HG03159 (cell line): ENCODE measurements at regions not wholly inside any gene's neighbourhood (a gene's known extent, or its start where the extent isn't known, plus 50 kb on each side); places are given as distances from the start of the nearest gene placed in this dataset.

ENCODE experiments used
- ATAC-seq: cut with Tn5 transposase; IDR thresholded peaks from one replicate; pipeline ENCODE4 v1.9.1; 2021; ENCODE audit warnings: mild to moderate bottlenecking, moderate library complexity; ENCODE audit not compliant: unreplicated experiment

DNA sequence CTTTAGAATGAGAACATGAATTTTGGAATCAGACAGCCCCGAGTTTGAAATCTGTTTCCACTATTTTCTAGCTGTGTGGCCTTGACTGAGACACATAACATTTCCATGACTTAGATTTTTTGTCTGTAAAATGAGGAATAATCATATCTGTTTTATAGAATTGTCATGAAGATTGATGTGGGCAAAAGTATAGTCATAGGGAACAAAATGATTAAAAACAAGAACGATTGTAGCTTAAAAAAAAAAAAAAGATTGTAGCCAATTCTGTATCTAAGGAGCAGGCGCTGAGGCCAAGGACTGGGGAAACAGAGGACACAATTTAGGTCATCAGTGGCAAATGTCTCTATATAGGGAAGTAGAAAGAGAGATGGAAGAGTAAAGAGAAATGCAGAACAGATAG, 201.6 kb upstream of the C1QTNF7 start:
- no peak for ATAC-seq

GRCh38 chr4:15231265-15232091, 196.4 kb upstream of the C1QTNF7 start:
- peak; percentile 81 for ATAC-seq

DNA sequence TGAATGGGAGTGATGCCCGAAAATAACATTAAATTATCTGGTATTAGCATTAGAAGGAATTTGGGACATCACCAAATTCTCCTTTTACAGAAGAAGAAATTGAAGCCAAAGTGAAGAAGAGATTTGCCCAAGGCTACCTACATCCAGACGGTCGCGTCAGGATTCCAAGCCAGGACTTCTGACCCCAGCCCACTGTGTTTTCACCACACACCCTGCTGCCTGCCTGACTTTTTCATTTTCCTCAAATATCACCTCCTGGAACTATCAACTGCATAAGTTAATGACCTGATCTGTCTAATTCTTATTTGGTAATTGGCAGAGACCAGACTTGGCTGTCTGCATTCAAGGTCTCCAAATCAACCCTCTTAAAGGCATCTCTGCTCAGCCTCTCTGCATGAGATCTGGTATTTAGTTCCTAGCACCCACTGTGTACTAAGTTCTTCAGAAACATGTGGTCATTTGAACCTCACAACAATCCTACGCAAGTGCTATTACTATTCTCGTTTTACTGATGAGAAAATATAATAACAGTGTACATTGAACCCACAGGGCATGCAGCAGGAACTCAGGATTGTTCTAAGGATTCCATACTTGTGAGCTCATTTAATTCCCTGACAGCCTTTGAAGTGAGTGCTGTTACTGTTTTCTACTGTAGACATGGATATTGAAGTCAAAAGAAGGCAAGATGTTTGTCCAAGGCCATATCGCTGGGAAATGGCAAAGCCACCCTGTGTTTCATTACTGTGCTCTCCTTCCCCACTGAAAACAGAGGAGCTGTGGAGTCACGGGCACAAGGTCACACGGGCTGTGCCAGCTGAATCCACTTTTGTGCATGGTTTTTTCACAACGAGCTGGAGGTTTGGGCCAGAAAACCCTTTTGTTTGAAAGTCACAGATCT, 195.2 kb upstream of the C1QTNF7 start:
- no peak for ATAC-seq

DNA sequence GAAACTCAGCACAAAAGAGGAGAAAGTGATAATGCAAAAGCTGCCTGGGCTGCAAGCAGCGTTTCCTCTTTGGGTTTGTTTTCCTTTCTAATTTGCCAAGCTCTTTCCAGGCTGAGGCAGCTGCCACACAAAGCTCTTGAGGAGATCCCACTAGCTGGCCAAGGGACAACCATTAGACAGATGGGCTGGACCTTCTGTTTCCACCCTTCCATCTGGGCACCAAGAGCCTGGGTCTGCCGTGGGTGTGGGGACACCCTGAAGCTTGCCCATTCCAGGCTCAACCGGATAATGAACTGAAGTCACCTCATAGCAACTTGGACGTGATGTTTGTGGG, 194.6 kb upstream of the C1QTNF7 start:
- peak; percentile 33 for ATAC-seq

DNA sequence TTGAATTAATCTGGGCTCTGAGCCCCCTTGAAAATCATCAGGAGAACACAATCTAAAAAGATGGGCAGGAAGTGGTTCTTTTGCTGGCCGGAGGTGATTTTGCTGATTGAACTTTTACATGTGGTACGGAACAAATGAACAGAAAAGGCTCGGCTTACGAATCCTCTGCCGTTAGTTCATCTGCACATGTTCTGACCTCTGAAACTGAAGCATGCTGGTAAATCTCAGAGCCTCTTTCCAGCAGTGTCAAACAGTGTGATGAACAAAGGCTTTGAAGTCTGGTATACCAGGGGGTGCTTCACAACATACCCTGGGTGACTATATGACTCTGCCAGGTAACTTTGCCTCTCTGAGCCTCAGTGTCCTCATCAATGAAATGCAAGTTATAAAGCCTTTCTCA, 194.2 kb upstream of the C1QTNF7 start:
- ATAC-seq: peak; percentile 43

DNA sequence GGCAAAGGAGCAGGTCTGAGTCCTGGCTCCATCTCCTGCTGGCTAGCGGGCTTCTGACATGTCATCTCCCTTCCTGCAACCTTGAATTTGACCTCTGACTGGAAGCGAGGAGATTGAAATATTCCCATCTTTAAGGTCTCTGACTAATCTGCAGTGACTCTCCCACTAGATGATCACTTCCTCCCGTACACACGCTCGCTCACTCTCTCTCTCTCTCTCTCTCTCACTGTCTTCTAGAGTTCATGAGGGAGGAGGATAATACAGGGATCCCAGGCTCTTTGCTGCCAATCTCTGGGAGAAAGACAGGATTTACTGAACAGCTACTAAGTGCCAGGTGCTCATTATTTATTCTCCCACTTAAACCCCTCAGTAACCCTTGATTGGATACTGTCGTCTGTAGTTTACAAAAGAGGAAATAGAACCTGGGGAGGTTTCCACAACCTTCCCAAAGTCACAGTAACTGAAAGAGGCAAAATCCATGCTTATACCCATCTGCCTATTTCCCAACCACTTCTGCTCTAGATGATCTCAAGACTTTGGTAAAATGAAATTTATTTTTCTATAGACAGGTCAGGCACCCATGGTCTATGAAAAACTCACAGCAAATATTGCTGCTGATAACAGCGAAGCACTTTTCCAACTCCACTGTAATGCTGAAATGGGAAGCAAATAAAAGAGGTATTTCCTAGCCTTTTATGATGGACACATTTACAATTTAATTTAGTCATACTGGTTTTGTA, 193.5 kb upstream of the C1QTNF7 start:
- ATAC-seq: no peak

DNA sequence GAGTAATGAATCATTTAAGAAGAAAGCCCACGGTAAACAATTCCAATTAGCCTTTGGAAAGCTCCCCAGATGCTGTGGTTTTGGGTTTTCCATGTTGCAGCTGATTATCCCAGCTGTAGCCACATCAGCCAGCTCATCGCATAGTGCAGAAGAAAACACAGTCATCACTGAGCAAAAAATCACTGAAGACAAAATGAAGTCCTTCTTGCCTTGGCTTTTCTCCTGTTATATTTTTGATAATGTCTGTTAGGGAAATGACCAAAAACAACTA, 193.0 kb upstream of the C1QTNF7 start:
- ATAC-seq: no peak

DNA sequence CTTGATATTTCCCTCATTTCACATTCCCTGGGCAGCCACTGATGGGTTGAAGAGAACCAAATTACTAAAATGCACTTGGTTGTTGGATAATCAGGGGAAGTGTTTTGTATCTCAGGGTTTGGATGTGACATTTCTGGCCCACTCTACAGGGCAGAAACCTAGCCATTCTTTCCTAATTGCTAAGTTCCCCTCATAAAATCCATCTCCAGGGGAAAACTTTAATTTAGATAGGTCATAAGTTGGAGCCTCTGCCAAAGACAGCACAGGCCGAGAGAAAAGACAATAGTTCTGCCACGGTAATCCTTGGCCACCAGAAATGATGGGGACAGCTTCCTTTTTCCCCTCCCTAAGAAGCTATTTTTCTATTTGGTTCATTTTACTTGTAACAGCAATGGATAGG, 192.7 kb upstream of the C1QTNF7 start:
- ATAC-seq: no peak

- no peak for ATAC-seq
Measured at GRCh38 chr4:15237648-15238230, 190.1 kb upstream of the C1QTNF7 start.

DNA sequence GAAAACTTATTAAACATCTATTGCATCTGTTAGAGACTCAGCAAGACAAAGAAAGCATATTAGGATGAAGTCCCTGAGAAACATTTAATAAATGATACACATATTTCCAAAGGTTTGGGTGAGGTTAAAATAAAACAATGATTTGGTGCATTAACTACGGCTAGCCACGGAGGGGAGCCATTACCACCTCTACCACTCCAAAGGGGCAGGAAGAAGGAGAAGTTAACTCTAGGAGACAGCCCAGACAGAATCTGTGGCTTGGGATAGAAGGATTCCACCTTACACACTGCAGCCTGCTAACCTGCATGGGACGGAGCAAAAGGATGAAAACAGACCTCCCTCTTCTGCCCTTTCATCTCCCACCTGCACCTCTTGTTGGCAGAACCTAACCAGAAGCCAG, 189.1 kb upstream of the C1QTNF7 start:
- peak; percentile 46 for ATAC-seq

GRCh38 chr4:15239866-15240265, 188.0 kb upstream of the C1QTNF7 start:
- ATAC-seq: no peak

GRCh38 chr4:15240764-15241163, 187.1 kb upstream of the C1QTNF7 start:
- ATAC-seq: no peak

DNA sequence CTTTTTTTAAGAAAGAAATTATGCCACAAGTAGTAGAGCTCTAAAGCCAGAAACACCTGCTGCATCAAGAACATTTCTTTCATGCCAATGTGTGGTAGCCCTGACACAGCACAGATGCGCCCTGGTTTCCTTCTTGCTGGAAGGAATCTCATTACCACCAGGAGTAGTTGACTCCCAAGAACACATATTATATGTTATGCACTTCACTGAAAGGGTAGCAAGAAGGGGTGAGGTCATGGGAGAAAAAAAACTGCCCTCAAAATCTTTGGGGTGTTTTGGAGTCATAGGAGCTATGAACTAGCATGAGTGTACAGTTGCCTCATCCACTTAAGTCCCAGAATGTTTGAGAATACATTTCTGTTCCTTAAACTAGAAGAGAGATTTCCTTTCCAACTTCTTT, 185.8 kb upstream of the C1QTNF7 start:
- ATAC-seq: no peak

- no peak for ATAC-seq
Measured at GRCh38 chr4:15244354-15244753, 183.5 kb upstream of the C1QTNF7 start.

DNA sequence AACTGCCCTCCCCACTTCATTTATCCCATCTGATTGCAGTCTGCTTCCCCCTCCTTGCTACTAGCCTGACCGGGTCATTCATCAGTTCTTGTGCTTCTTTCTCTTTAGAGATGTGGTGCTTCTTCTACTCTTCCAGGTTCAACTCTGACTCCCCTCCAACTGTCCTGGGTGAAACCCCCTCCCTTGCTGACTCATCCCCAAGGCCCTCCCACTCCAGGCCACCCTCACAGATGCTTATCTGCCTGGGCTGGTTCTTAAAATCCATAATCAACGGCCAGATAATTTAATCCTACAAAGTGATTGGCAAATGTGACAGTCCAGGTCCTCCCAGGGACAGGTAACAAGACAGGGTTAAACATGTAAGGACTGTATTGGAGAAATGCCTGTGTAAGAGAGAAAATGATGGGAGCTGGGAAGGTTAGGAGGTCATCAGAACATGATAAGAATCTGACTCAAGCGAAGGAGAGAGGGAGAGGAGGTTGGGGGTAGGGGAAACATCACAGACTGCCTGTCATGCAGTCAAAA, 182.8 kb upstream of the C1QTNF7 start:
- no peak for ATAC-seq

GRCh38 chr4:15250021-15250441, 177.8 kb upstream of the C1QTNF7 start:
- ATAC-seq: no peak

GRCh38 chr4:15253349-15253748, 174.5 kb upstream of the C1QTNF7 start:
- peak; percentile 92 for ATAC-seq

DNA sequence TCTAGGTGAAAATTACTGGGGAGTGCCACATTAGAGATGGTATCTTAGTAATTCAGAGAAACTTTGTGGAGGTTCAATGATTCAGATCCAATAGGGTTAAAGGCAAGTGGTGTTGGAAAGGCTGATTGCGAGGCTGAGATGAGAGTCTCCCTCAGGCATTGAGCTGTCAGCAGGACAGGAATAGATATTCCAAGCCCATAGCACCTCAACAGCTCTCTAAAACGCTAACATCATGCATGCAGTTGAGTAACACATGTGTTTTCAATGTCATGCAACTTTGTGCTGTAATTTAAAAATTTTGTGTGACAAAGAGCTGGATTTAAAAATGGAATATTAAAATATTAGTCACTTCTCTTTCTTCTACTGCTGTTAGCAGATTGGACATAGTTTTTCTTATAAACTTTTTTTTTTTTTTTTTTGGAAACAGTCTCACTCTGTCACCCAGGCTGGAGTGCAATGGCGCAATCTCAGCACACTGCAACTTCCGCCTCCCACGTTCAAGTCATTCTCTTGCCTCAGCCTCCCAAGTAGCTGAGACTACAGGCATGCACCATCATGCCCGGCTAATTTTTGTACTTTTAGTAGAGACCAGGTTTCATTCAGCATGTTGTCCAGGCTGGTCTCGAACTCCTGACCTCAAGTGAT, 173.5 kb upstream of the C1QTNF7 start:
- ATAC-seq: no peak

DNA sequence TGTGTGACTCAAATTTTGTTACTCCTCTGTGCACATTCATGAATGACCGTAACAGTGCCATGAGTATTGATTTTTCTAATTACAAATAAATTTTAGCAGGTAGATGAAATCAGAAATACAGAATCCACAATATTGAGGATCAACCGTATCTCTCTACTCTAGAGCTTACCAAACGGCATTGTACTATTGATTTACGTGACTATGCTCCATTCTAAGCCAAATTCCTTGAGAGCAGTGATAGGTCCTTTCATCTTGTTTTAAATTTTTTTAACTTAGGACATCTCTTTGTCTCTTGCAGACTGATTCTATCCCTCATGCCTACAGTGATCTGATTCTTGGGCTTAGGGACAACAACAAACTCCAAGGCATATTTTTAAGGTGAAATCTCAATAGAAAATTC, 172.3 kb upstream of the C1QTNF7 start:
- ATAC-seq: no peak

DNA sequence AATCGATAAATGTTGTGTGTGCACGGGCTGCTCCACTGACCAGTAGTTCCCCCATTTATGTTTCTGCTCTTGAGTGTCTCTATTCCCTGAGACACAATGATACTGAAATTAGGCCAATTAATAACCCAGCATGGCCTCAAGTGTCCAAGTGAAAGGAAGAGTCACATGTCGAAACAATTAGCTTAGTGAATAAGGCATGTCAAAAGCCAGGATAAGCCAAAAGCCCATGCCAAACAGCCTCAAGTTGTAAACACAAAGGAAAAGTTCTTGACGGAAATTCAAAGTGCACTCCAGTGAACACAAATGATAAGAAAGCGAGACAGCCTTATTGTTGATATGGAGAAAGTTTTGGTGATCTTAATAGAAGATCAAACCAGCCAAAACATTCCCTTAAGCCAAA, 167.1 kb upstream of the C1QTNF7 start:
- no peak for ATAC-seq

- ATAC-seq: no peak
Measured at GRCh38 chr4:15262396-15262795, 165.4 kb upstream of the C1QTNF7 start.
